ENCODE measurements at regions not wholly inside any gene's neighbourhood (a gene's known extent, or its start where the extent isn't known, plus 50 kb on each side); places are given as distances from the start of the nearest gene placed in this dataset.
"Not testable (repeated sequence)": the region's sequence is repeated elsewhere in the genome, so short reads cannot be mapped to it uniquely, and the experiment has no call there.

GRCh38 chr15:47116698-47117097 is 600.6 kb upstream of the SEMA6D start:
- H3K36me3 Mint-ChIP-seq (ENCODE audit: low read depth), result no peaks in the 10 kb centered on the region
- no peaks in the 10 kb centered on the region for H3K27me3 Mint-ChIP-seq (ENCODE audit: insufficient read depth)
- H3K4me3 Mint-ChIP-seq, result no peak overlapping the region
- H3K27ac Mint-ChIP-seq, result no peak overlapping the region
- no peaks in the 10 kb centered on the region for H3K4me1 Mint-ChIP-seq (ENCODE audit: low read depth)
- peaks cover 31% of the 10 kb centered on the region for H3K9me3 Mint-ChIP-seq
- intact Hi-C loops (cut with micrococcal nuclease), result no loop called here
- DNase-seq (ENCODE audit: low spot score), result no peak

GRCh38 chr15:47119349-47119748 is 598.0 kb upstream of the SEMA6D start:
- Mint-ChIP-seq H3K4me1 (ENCODE audit: low read depth) (no peaks in the 10 kb centered on the region), H3K9me3 (peaks cover 34% of the 10 kb centered on the region), H3K4me3 (no peak overlapping the region), H3K36me3 (ENCODE audit: low read depth) (no peaks in the 10 kb centered on the region), H3K27me3 (ENCODE audit: insufficient read depth) (no peaks in the 10 kb centered on the region), H3K27ac (no peak overlapping the region)
- intact Hi-C loops (cut with micrococcal nuclease), result no loop called here
- DNase-seq (ENCODE audit: low spot score), result no peak

- H3K9me3 Mint-ChIP-seq, result peaks cover 26% of the 10 kb centered on the region
- no peaks in the 10 kb centered on the region for H3K27me3 Mint-ChIP-seq (ENCODE audit: insufficient read depth)
- no peak overlapping the region for H3K27ac Mint-ChIP-seq
- no peaks in the 10 kb centered on the region for H3K4me1 Mint-ChIP-seq (ENCODE audit: low read depth)
- intact Hi-C loops (cut with micrococcal nuclease), result no loop called here
- no peak overlapping the region for H3K4me3 Mint-ChIP-seq
- no peak for DNase-seq (ENCODE audit: low spot score)
- H3K36me3 Mint-ChIP-seq (ENCODE audit: low read depth), result no peaks in the 10 kb centered on the region
These were observed 592.7 kb upstream of the SEMA6D start for GRCh38 chr15:47124430-47125102.

- intact Hi-C loops (cut with micrococcal nuclease), result no loop called here
- Mint-ChIP-seq H3K27ac (no peak overlapping the region), H3K4me3 (no peak overlapping the region), H3K4me1 (ENCODE audit: low read depth) (no peaks in the 10 kb centered on the region), H3K27me3 (ENCODE audit: insufficient read depth) (no peaks in the 10 kb centered on the region), H3K9me3 (peaks cover 9% of the 10 kb centered on the region), H3K36me3 (ENCODE audit: low read depth) (no peaks in the 10 kb centered on the region)
- DNase-seq (ENCODE audit: low spot score), result no peak
These were observed 588.3 kb upstream of the SEMA6D start for GRCh38 chr15:47129033-47129432.

GRCh38 chr15:47131450-47131849 is 585.9 kb upstream of the SEMA6D start:
- H3K4me1 Mint-ChIP-seq (ENCODE audit: low read depth); H3K27ac Mint-ChIP-seq; DNase-seq (ENCODE audit: low spot score); H3K27me3 Mint-ChIP-seq (ENCODE audit: insufficient read depth); H3K9me3 Mint-ChIP-seq; H3K36me3 Mint-ChIP-seq (ENCODE audit: low read depth); intact Hi-C loops (cut with micrococcal nuclease); H3K4me3 Mint-ChIP-seq: not testable (repeated sequence)

GRCh38 chr15:47135267-47135666 is 582.0 kb upstream of the SEMA6D start:
- intact Hi-C loops (cut with micrococcal nuclease), result no loop called here
- no peak overlapping the region for H3K27ac Mint-ChIP-seq
- no peaks in the 10 kb centered on the region for H3K9me3 Mint-ChIP-seq
- no peak for DNase-seq (ENCODE audit: low spot score)
- H3K4me3 Mint-ChIP-seq, result no peak overlapping the region
- no peaks in the 10 kb centered on the region for H3K4me1 Mint-ChIP-seq (ENCODE audit: low read depth)
- no peaks in the 10 kb centered on the region for H3K36me3 Mint-ChIP-seq (ENCODE audit: low read depth)
- H3K27me3 Mint-ChIP-seq (ENCODE audit: insufficient read depth), result no peaks in the 10 kb centered on the region

GRCh38 chr15:47136236-47136635 is 581.1 kb upstream of the SEMA6D start:
- Mint-ChIP-seq H3K4me3 (no peak overlapping the region), H3K27ac (no peak overlapping the region), H3K4me1 (ENCODE audit: low read depth) (no peaks in the 10 kb centered on the region), H3K9me3 (no peaks in the 10 kb centered on the region), H3K27me3 (ENCODE audit: insufficient read depth) (no peaks in the 10 kb centered on the region), H3K36me3 (ENCODE audit: low read depth) (no peaks in the 10 kb centered on the region)
- DNase-seq (ENCODE audit: low spot score), result no peak
- intact Hi-C loops (cut with micrococcal nuclease), result no loop called here

- Mint-ChIP-seq H3K27me3 (ENCODE audit: insufficient read depth) (no peaks in the 10 kb centered on the region), H3K27ac (no peak overlapping the region), H3K36me3 (ENCODE audit: low read depth) (no peaks in the 10 kb centered on the region), H3K4me3 (no peak overlapping the region), H3K9me3 (peaks cover 11% of the 10 kb centered on the region), H3K4me1 (ENCODE audit: low read depth) (no peaks in the 10 kb centered on the region)
- intact Hi-C loops (cut with micrococcal nuclease), result no loop called here
- DNase-seq (ENCODE audit: low spot score), result no peak
These were observed 577.3 kb upstream of the SEMA6D start for GRCh38 chr15:47139965-47140364.

- H3K9me3 Mint-ChIP-seq, result peaks cover 17% of the 10 kb centered on the region
- no peaks in the 10 kb centered on the region for H3K4me1 Mint-ChIP-seq (ENCODE audit: low read depth)
- DNase-seq (ENCODE audit: low spot score), result no peak
- H3K36me3 Mint-ChIP-seq (ENCODE audit: low read depth), result no peaks in the 10 kb centered on the region
- no peak overlapping the region for H3K27ac Mint-ChIP-seq
- H3K4me3 Mint-ChIP-seq, result no peak overlapping the region
- intact Hi-C loops (cut with micrococcal nuclease), result no loop called here
- H3K27me3 Mint-ChIP-seq (ENCODE audit: insufficient read depth), result no peaks in the 10 kb centered on the region
These were observed 559.5 kb upstream of the SEMA6D start for GRCh38 chr15:47157827-47158226.

- intact Hi-C loops (cut with micrococcal nuclease), result no loop called here
- no peaks in the 10 kb centered on the region for H3K27me3 Mint-ChIP-seq (ENCODE audit: insufficient read depth)
- H3K36me3 Mint-ChIP-seq (ENCODE audit: low read depth), result no peaks in the 10 kb centered on the region
- H3K27ac Mint-ChIP-seq, result no peak overlapping the region
- DNase-seq (ENCODE audit: low spot score), result no peak
- peaks cover 21% of the 10 kb centered on the region for H3K9me3 Mint-ChIP-seq
- no peak overlapping the region for H3K4me3 Mint-ChIP-seq
- H3K4me1 Mint-ChIP-seq (ENCODE audit: low read depth), result no peaks in the 10 kb centered on the region
These were observed 558.7 kb upstream of the SEMA6D start for GRCh38 chr15:47158573-47158972.

GRCh38 chr15:47177177-47177576 is 540.1 kb upstream of the SEMA6D start:
- Mint-ChIP-seq H3K4me1 (ENCODE audit: low read depth) (no peaks in the 10 kb centered on the region), H3K27me3 (ENCODE audit: insufficient read depth) (no peaks in the 10 kb centered on the region), H3K4me3 (no peak overlapping the region), H3K27ac (no peak overlapping the region), H3K36me3 (ENCODE audit: low read depth) (no peaks in the 10 kb centered on the region), H3K9me3 (peaks cover 6% of the 10 kb centered on the region)
- DNase-seq (ENCODE audit: low spot score), result no peak
- intact Hi-C loops (cut with micrococcal nuclease), result no loop called here

GRCh38 chr15:47179988-47180387 is 537.3 kb upstream of the SEMA6D start:
- Mint-ChIP-seq H3K27ac (no peak overlapping the region), H3K9me3 (no peaks in the 10 kb centered on the region), H3K27me3 (ENCODE audit: insufficient read depth) (peaks cover 19% of the 10 kb centered on the region), H3K36me3 (ENCODE audit: low read depth) (no peaks in the 10 kb centered on the region), H3K4me1 (ENCODE audit: low read depth) (no peaks in the 10 kb centered on the region), H3K4me3 (no peak overlapping the region)
- intact Hi-C loops (cut with micrococcal nuclease), result loop anchor here (10.0 kb wide), 1 partner anchor 535 kb away; the partner anchor contains the start of gene SEMA6D
- no peak for DNase-seq (ENCODE audit: low spot score)

GRCh38 chr15:47182818-47183217 is 534.5 kb upstream of the SEMA6D start:
- Mint-ChIP-seq H3K36me3 (ENCODE audit: low read depth) (no peaks in the 10 kb centered on the region), H3K27ac (no peak overlapping the region), H3K4me3 (no peak overlapping the region), H3K9me3 (no peaks in the 10 kb centered on the region), H3K27me3 (ENCODE audit: insufficient read depth) (peaks cover 25% of the 10 kb centered on the region), H3K4me1 (ENCODE audit: low read depth) (no peaks in the 10 kb centered on the region)
- intact Hi-C loops (cut with micrococcal nuclease), result loop anchor here (10.0 kb wide), 1 partner anchor 532 kb away; the partner anchor contains the start of gene SEMA6D
- DNase-seq (ENCODE audit: low spot score), result no peak
